A549 (cell line): ENCODE measurements at regions not wholly inside any gene's neighbourhood (a gene's known extent, or its start where the extent isn't known, plus 50 kb on each side); places are given as distances from the start of the nearest gene placed in this dataset.
"Not testable (repeated sequence)": the region's sequence is repeated elsewhere in the genome, so short reads cannot be mapped to it uniquely, and the experiment has no call there.

Experiments
- ATAC-seq, 2 experiments: fragments of 200-7000 bp in 1 of 2; fragments of >200 bp in 1 of 2; cut with Nextera tagmentation in 1 of 2; cut with Tn5 transposase in 1 of 2; 3 replicates each; pipeline versions ENCODE4 v1.8.0 to v1.9.1; 2018 to 2020; ENCODE audit warnings: mild to moderate bottlenecking in 1 of 2, moderate library complexity in 1 of 2
- CTCF ChIA-PET: fragments of 300-600 bp; sonication (Branson Sonifier 250); formaldehyde crosslinking; extraction: SDS; loops from one replicate; lab custom pipeline; 2021; ENCODE audit warnings: antibody characterized with exemption, inconsistent platforms; lab: Yijun Ruan, JAX
- POLR2A ChIA-PET: fragments of 350-600 bp; formaldehyde crosslinking; extraction: SDS; loops from one replicate; lab custom pipeline; 2021; ENCODE audit warnings: antibody characterized with exemption, inconsistent platforms; lab: Yijun Ruan, JAX
- DNase-seq, 2 experiments: peaks; one replicate each; pipeline versions ENCODE4 v3.0.0 to v3.0.0-alpha.2; 2011 to 2016; ENCODE audit warnings: low read depth in 1 of 2, low spot score in 1 of 2
- FAIRE-seq: peaks from 2 replicates; lab custom pipeline; 2011; peaks lifted over from hg19 to GRCh38; lab: Jason Lieb, UNC
- H3K27ac ChIP-seq, 2 experiments: fragments of >200 bp; sonication (Bioruptor Twin); formaldehyde crosslinking; 3 replicates each; pipeline ENCODE4 v1.5.1; 2016 to 2017
- H3K4me1 ChIP-seq: fragments of >200 bp; sonication (Bioruptor Twin); formaldehyde crosslinking; 3 replicates; pipeline ENCODE4 v1.6.1; 2016
- H3K4me2 ChIP-seq: fragments of >200 bp; sonication (Bioruptor Twin); formaldehyde crosslinking; 3 replicates; pipeline ENCODE4 v1.6.1; 2016
- H3K4me3 ChIP-seq: fragments of >200 bp; sonication (Bioruptor Twin); formaldehyde crosslinking; 3 replicates; pipeline ENCODE4 v1.5.1; 2016
- H3K9me3 ChIP-seq: fragments of >200 bp; sonication (Bioruptor Twin); formaldehyde crosslinking; 3 replicates; pipeline ENCODE4 v1.6.1; 2016
- CTCF ChIP-seq: fragments of >200 bp; sonication (Bioruptor Twin); formaldehyde crosslinking; IDR thresholded peaks from 3 replicates; pipeline ENCODE4 v1.5.1; 2016
- FOSL2 ChIP-seq, 2 experiments: fragments of 450-650 bp in 1 of 2; fragments of >200 bp in 1 of 2; sonication (Bioruptor Twin) in 1 of 2; formaldehyde crosslinking; IDR thresholded peaks; 2 replicates each; pipeline versions ENCODE4 v1.5.0 to v1.6.1; 2016 to 2020; ENCODE audit warnings: mild to moderate bottlenecking in 1 of 2, moderate library complexity in 1 of 2
- RAD21 ChIP-seq, 2 experiments: fragments of >200 bp in 1 of 2; sonication (Bioruptor Twin) in 1 of 2; formaldehyde crosslinking in 1 of 2; IDR thresholded peaks in 1 of 2; conservative IDR thresholded peaks in 1 of 2; 2 replicates in 1 of 2; 3 replicates in 1 of 2; pipeline ENCODE4 v1.6.1; 2012 to 2018; ENCODE audit warnings: inconsistent platforms in 1 of 2
- SMC3 ChIP-seq: fragments of >200 bp; sonication (Bioruptor Twin); formaldehyde crosslinking; IDR thresholded peaks from 3 replicates; pipeline ENCODE4 v1.6.1; 2018; ENCODE audit warnings: inconsistent platforms
- WGBS: methylation state at CpG from one replicate; pipeline ENCODE4 v1.1.6; 2017; ENCODE audit errors: missing lambda C conversion rate; 5-methylcytosine and 5-hydroxymethylcytosine counted together

DNA sequence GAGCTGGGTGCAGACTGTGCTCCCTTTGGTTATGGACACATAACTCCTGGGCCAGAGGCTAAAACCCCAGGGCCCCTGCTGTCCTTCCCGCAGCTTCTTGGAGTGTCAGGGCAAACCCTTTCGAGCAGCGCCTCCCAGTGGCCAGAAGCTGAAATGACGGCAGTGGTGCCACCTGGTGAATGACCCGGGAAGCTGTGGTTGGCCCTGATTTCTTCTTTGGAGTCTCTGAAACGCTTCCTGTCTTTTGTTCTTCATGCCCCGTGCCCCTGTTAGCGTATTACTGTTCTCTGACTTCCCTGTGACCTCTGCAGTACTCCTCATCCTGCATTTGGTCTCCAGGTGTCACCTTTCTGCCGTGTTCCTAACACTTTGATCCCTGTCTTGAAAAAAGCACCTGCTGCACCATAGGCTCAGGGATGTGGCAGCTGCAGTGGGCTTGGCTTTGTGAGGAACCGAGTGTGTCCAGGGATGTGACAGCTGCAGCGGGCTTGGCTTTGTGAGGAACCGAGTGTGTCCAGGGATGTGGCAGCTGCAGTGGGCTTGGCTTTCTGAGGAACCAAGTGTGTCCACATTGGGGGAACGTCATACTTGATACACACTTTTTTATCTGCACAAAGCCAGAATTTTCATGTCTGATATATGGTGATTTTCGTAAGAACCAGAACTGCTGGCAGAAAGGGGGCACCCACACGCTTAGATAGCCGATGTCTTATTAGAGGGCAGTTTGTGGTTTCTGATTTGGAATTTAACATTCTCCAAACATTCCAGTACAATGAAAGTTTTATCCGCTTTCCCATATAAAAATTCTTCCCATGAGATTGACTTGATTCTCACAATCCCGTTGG is 241.8 kb upstream of the FRG2C start:
- ATAC-seq, FAIRE-seq, H3K4me3 ChIP-seq, H3K4me1 ChIP-seq, H3K27ac ChIP-seq, H3K4me2 ChIP-seq, POLR2A ChIA-PET, H3K9me3 ChIP-seq, DNase-seq: not testable (repeated sequence)
- CTCF ChIA-PET = interaction anchor here (1.5 to 1.9 kb wide), 2 partner anchors 9 to 163 kb away, joined by 3 to 6 read pairs; no protein-coding TSS in a partner anchor
- 58% methylated on average over 18 of the region's 18 CpGs for WGBS
- TF ChIP-seq SMC3 (0 out of 3 replicates have a peak, but pooled peaks have one; percentile 14), CTCF (peak; percentile 43), RAD21 (conservative IDR thresholded peaks at IDR 0.05 in 1 of 2, IDR thresholded peaks at IDR 0.05 in 1 of 2) (peak; percentile 30 to 39; a peak in 1 of 5 replicates)

GRCh38 chr3:75425379-75425778 is 238.7 kb upstream of the FRG2C start:
- H3K4me2 ChIP-seq, ATAC-seq, DNase-seq, CTCF ChIA-PET, H3K27ac ChIP-seq, H3K9me3 ChIP-seq, POLR2A ChIA-PET, H3K4me1 ChIP-seq, H3K4me3 ChIP-seq, FAIRE-seq: not testable (repeated sequence)
- 92% methylated on average over 11 of the region's 11 CpGs for WGBS

GRCh38 chr3:75427486-75427885 is 236.6 kb upstream of the FRG2C start:
- H3K4me3 ChIP-seq, FAIRE-seq, H3K27ac ChIP-seq, ATAC-seq, POLR2A ChIA-PET, H3K4me2 ChIP-seq, H3K9me3 ChIP-seq, DNase-seq: not testable (repeated sequence)
- CTCF ChIA-PET = interaction anchor here (2.2 kb wide), 1 partner anchor 169 kb away, joined by 9 read pairs; no protein-coding TSS in a partner anchor
- H3K4me1 ChIP-seq = peaks cover 16% of the 10 kb centered on the region
- 100% methylated on average over 3 of the region's 9 CpGs for WGBS

DNA sequence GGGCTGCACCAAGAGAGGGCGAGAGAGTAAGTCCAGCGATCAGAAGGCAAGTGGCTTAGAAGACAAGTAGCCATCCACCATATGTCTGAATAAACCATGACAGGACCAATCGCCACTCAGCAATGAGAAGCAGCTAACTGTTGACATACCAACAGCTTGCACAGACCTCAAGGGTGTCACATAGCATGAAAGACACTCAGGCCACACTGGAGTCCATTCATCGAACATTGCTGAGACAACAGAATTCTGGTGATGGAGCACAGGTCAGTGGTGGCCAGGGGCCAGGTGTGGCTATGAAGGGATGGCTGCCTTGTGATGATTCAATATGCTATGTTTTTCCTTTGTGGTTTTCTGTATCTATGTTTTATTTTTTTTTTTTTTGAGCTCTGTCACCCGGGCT is 236.2 kb upstream of the FRG2C start:
- 89% methylated on average over 3 of the region's 5 CpGs for WGBS
- H3K4me2 ChIP-seq, H3K4me3 ChIP-seq, POLR2A ChIA-PET, FAIRE-seq, H3K27ac ChIP-seq, DNase-seq, ATAC-seq, H3K9me3 ChIP-seq: not testable (repeated sequence)
- CTCF ChIA-PET = interaction anchor here (2.2 kb wide), 1 partner anchor 169 kb away, joined by 9 read pairs; no protein-coding TSS in a partner anchor
- peaks cover 20% of the 10 kb centered on the region for H3K4me1 ChIP-seq

DNA sequence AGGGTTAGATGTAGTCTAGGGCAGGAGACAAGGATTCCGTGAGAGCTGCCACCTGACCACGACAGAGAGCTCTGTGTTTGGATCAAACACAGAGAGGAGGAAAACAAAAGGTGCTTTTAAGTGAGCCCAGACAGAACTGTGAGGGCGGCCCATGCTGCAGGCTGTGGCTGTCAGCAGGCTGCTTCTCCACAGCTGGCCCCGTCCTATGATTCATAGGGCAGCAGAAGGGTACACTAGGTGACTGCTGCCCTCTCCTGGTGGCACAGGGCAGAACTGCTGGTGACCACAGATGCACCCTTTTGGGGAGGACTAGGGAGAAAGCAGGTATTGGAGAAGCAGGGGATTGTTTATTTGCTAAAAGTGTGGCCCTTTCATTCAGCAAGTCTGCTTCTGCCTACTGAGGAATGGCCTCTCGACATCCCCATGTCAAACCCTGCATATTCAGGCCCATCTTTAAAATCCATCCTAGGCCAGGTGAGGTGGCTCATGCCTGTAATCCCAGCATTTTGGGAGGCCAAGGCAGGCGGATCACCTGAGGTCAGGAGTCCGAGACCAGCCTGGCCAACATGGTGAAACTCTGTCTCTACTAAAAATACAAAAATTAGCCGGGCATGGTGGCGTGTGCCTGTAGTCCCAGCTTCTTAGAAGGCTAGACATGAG is 234.4 kb upstream of the FRG2C start:
- not testable (repeated sequence) for FAIRE-seq, H3K27ac ChIP-seq
- CTCF ChIA-PET = interaction anchor here (0.6 to 1.7 kb wide), 13 partner anchors 11 to 175 kb away, joined by 3 to 9 read pairs (median 3); no protein-coding TSS in a partner anchor

DNA sequence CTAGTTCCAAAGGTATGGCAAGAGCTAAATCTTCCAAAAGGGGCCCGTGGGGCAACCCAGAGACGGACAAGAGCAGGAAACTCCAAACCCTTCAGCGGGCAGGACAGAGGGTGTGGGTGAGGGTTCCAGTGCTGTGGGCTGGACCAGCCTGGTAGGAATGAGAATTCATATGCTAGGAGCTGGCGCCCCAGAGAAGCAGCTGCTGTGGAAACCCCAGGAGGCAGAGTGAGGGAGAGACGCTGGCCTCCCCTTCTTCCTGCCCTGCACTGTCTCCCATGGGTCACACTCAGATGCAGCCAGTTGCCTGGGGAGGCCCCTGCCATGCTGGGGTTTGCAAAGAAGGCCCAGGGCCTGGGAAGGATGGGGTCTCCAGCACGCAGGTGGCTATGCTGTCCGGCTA is 233.7 kb upstream of the FRG2C start:
- FAIRE-seq, H3K4me2 ChIP-seq, H3K4me3 ChIP-seq, DNase-seq, ATAC-seq, POLR2A ChIA-PET, H3K9me3 ChIP-seq, H3K27ac ChIP-seq: not testable (repeated sequence)
- CTCF ChIA-PET = interaction anchor here (1.3 to 1.7 kb wide), 4 partner anchors 12 to 175 kb away, joined by 3 to 9 read pairs (median 5); no protein-coding TSS in a partner anchor
- peaks cover 28% of the 10 kb centered on the region for H3K4me1 ChIP-seq
- 89% methylated on average over 6 of the region's 7 CpGs for WGBS

More for the DNA sequence above, 234.4 kb upstream of the FRG2C start:
- H3K4me1 ChIP-seq = peaks cover 28% of the 10 kb centered on the region
- H3K4me2 ChIP-seq, POLR2A ChIA-PET, H3K4me3 ChIP-seq, H3K9me3 ChIP-seq: not testable (repeated sequence)
- peak; percentile 34 to 68 for DNase-seq
- ATAC-seq = peak in 1 of 2 experiments; percentile 70; a peak in 1 of 6 replicates
- TF ChIP-seq CTCF (peak; percentile 67), RAD21 (conservative IDR thresholded peaks at IDR 0.05 in 1 of 2, IDR thresholded peaks at IDR 0.05 in 1 of 2) (peak; percentile 60 to 70), SMC3 (peak; percentile 55), FOSL2 (IDR thresholded peaks at IDR 0.05) (0 out of 2 replicates have a peak, but pooled peaks have one; percentile 15), FOSL2 (CRISPR knock-in tag; IDR thresholded peaks at IDR 0.05) (peak; percentile 87)
- WGBS = 37% methylated on average over 9 of the region's 9 CpGs

GRCh38 chr3:75431120-75431519 is 233.0 kb upstream of the FRG2C start:
- POLR2A ChIA-PET, H3K4me2 ChIP-seq, FAIRE-seq: not testable (repeated sequence)

More at GRCh38 chr3:75431120-75431519, 233.0 kb upstream of the FRG2C start:
- Histone ChIP-seq H3K27ac (0 out of 6 replicates have a peak overlapping the region, but pooled peaks of 1 of the 2 experiments have one; percentile 33), H3K4me1 (peaks cover 28% of the 10 kb centered on the region)
- not testable (repeated sequence) for H3K4me3 ChIP-seq, H3K9me3 ChIP-seq, DNase-seq, ATAC-seq
- 83% methylated on average over 3 of the region's 6 CpGs for WGBS
- CTCF ChIA-PET = interaction anchor here (0.8 to 1.3 kb wide), 2 partner anchors 168 to 173 kb away, joined by 4 to 5 read pairs; no protein-coding TSS in a partner anchor
